ENCODE measurements at regions not wholly inside any gene's neighbourhood (a gene's known extent, or its start where the extent isn't known, plus 50 kb on each side); places are given as distances from the start of the nearest gene placed in this dataset.
"Not testable (repeated sequence)": the region's sequence is repeated elsewhere in the genome, so short reads cannot be mapped to it uniquely, and the experiment has no call there.

DNA sequence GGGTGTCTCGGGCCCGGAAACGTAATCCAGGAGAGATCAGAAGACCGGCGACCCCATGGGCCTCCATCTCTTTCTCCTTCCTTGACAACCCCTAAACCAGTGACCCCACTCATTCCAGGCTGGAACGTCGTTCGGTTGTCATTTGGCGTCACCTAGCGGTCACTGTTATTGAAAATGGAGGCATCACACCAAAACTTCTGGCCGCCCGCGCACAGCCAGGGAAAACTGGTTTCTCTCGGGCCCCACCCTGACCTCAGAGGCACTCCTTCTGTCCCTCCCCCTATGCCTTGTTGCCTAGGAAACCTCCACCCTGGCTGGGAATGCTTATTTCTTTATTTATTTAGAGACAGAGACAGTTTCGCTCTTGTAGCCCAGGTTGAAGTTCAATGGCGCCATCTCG, 2327.3 kb upstream of the TPTE start:
- not testable (repeated sequence) for DNase-seq

DNA sequence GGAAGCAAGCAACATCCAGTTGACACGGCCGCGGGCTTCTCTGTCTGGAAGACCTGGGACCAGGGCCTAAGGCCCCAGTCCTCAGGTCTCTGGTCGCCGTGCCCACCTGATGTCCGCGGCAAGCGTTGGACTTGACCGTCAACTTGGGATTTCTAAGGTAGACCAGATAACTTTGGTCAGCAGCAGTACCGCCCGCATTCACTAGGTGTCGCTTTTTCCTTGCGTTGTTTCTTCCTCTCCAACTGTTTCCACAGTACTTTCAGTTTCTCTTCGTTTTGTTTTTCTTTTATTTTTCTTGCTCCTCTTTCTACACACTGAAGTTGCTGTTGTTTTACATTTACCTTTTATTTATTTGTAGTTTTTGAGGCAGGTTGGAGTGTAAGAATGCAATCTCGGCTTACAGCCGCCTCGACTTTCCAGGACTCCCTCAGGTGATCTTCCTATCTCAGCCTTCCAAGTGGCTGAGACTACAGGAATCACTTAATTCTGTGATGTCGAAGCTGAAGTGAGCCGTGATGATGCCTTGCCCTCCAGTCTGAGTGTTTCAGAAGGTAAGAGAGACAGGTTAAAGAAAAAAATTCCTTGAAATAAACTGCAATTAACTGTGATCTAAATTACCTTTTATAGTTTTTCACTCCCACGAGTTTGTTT, 2323.9 kb upstream of the TPTE start:
- not testable (repeated sequence) for DNase-seq

DNA sequence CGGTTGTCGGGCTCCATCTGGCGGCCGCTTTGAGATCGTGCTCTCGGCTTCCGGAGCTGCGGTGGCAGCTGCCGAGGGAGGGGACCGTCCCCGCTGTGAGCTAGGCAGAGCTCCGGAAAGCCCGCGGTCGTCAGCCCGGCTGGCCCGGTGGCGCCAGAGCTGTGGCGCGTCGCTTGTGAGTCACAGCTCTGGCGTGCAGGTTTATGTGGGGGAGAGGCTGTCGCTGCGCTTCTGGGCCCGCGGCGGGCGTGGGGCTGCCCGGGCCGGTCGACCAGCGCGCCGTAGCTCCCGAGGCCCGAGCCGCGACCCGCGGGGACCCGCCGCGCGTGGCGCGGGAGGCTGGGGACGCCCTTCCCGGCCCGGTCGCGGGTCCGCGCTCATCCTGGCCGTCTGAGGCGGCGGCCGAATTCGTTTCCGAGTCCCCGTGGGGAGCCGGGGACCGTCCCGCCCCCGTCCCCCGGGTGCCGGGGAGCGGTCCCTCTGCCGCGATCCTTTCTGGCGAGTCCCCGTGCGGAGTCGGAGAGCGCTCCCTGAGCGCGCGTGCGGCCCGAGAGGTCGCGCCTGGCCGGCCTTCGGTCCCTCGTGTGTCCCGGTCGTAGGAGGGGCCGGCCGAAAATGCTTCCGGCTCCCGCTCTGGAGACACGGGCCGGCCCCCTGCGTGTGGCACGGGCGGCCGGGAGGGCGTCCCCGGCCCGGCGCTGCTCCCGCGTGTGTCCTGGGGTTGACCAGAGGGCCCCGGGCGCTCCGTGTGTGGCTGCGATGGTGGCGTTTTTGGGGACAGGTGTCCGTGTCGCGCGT, 2316.1 kb upstream of the TPTE start:
- DNase-seq: not testable (repeated sequence)

DNA sequence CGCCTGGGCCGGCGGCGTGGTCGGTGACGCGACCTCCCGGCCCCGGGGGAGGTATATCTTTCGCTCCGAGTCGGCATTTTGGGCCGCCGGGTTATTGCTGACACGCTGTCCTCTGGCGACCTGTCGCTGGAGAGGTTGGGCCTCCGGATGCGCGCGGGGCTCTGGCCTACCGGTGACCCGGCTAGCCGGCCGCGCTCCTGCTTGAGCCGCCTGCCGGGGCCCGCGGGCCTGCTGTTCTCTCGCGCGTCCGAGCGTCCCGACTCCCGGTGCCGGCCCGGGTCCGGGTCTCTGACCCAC, 2315.5 kb upstream of the TPTE start:
- DNase-seq: not testable (repeated sequence)

DNA sequence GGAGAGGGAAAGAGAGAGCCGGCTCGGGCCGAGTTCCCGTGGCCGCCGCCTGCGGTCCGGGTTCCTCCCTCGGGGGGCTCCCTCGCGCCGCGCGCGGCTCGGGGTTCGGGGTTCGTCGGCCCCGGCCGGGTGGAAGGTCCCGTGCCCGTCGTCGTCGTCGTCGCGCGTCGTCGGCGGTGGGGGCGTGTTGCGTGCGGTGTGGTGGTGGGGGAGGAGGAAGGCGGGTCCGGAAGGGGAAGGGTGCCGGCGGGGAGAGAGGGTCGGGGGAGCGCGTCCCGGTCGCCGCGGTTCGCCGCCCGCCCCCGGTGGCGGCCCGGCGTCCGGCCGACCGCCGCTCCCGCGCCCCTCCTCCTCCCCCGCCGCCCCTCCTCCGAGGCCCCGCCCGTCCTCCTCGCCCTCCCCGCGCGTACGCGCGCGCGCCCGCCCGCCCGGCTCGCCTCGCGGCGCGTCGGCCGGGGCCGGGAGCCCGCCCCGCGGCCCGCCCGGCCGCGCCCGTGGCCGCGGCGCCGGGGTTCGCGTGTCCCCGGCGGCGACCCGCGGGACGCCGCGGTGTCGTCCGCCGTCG, 2308.3 kb upstream of the TPTE start:
- peak; percentile 54 for DNase-seq

DNA sequence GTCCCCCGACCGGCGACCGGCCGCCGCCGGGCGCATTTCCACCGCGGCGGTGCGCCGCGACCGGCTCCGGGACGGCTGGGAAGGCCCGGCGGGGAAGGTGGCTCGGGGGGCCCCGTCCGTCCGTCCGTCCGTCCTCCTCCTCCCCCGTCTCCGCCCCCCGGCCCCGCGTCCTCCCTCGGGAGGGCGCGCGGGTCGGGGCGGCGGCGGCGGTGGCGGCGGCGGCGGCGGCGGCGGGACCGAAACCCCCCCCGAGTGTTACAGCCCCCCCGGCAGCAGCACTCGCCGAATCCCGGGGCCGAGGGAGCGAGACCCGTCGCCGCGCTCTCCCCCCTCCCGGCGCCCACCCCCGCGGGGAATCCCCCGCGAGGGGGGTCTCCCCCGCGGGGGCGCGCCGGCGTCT, 2306.8 kb upstream of the TPTE start:
- DNase-seq: peak; percentile 0

DNA sequence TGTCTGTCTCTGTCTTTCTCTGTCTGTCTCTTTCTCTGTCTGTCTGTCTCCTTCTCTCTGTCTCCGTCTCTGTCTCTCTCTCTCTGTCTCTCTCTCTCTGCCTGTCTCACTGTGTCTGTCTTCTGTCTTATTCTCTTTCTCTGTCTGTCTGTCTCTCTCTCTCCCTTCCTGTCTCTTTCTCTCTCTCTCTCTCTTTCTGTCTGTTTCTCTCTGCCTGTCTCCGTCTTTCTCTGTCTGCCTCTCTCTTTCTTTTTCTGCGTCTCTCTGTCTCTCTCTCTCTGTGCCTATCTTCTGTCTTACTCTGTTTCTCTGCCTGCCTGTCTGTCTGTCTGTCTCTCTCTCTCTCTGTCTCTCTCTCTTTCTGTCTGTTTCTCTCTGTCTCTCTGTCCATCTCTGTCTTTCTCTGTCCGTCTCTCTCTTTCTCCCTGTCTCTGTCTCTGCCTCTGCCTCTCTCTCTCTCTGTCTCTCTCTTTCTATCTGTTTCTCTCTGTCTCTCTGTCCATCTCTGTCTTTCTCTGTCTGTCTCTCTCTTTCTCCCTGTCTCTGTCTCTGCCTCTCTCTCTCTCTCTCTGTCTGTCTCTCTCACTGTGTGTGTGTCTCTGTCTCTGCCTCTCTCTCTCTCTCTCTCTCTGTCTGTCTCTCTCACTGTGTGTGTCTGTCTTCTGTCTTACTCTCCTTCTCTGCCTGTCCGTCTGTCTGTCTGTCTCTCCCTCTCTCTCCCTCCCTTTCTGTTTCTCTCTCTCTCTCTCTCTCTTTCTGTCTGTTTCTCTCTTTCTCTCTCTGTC, 2291.8 kb upstream of the TPTE start:
- not testable (repeated sequence) for DNase-seq

DNA sequence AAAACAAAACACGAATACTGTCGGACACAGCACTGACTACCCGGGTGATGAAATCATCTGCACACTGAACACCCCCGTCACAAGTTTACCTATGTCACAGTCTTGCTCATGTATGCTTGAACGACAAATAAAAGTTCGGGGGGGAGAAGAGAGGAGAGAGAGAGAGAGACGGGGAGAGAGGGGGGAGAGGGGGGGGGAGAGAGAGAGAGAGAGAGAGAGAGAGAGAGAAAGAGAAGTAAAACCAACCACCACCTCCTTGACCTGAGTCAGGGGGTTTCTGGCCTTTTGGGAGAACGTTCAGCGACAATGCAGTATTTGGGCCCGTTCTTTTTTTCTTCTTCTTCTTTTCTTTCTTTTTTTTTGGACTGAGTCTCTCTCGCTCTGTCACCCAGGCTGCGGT, 2290.1 kb upstream of the TPTE start:
- not testable (repeated sequence) for DNase-seq

DNA sequence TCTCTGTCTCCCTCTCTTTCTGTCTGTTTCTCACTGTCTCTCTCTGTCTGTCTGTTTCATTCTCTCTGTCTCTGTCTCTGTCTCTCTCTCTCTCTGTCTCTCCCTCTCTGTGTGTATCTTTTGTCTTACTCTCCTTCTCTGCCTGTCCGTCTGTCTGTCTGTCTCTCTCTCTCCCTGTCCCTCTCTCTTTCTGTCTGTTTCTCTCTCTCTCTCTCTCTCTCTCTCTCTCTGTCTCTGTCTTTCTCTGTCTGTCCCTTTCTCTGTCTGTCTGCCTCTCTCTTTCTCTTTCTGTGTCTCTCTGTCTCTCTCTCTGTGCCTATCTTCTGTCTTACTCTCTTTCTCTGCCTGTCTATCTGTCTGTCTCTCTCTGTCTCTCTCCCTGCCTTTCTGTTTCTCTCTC, 2288.4 kb upstream of the TPTE start:
- peak; percentile 17 for DNase-seq

DNA sequence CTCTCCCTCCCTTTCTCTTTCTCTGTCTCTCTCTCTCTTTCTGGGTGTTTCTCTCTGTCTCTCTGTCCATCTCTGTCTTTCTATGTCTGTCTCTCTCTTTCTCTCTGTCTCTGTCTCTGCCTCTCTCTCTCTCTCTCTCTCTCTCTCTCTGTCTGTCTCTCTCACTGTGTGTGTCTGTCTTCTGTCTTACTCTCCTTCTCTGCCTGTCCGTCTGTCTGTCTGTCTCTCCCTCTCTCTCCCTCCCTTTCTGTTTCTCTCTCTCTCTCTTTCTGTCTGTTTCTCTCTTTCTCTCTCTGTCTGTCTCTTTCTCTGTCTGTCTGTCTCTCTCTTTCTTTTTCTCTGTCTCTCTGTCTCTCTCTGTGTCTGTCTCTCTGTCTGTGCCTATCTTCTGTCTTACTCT, 2287.3 kb upstream of the TPTE start:
- DNase-seq: peak; percentile 57

DNA sequence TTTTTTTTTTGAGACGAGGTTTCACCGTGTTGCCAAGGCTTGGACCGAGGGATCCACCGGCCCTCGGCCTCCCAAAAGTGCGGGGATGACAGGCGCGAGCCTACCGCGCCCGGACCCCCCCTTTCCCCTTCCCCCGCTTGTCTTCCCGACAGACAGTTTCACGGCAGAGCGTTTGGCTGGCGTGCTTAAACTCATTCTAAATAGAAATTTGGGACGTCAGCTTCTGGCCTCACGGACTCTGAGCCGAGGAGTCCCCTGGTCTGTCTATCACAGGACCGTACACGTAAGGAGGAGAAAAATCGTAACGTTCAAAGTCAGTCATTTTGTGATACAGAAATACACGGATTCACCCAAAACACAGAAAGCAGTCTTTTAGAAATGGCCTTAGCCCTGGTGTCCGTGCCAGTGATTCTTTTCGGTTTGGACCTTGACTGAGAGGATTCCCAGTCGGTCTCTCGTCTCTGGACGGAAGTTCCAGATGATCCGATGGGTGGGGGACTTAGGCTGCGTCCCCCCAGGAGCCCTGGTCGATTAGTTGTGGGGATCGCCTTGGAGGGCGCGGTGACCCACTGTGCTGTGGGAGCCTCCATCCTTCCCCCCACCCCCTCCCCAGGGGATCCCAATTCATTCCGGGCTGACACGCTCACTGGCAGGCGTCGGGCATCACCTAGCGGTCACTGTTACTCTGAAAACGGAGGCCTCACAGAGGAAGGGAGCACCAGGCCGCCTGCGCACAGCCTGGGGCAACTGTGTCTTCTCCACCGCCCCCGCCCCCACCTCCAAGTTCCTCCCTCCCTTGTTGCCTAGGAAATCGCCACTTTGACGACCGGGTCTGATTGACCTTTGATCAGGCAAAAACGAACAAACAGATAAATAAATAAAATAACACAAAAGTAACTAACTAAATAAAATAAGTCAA, 2276.4 kb upstream of the TPTE start:
- not testable (repeated sequence) for DNase-seq

DNA sequence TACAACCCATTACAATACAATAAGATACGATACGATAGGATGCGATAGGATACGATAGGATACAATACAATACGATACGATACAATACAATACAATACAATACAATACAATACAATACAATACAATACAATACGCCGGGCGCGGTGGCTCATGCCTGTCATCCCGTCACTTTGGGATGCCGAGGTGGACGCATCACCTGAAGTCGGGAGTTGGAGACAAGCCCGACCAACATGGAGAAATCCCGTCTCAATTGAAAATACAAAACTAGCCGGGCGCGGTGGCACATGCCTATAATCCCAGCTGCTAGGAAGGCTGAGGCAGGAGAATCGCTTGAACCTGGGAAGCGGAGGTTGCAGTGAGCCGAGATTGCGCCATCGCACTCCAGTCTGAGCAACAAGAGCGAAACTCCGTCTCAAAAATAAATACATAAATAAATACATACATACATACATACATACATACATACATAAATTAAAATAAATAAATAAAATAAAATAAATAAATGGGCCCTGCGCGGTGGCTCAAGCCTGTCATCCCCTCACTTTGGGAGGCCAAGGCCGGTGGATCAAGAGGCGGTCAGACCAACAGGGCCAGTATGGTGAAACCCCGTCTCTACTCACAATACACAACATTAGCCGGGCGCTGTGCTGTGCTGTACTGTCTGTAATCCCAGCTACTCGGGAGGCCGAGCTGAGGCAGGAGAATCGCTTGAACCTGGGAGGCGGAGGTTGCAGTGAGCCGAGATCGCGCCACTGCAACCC, 2275.6 kb upstream of the TPTE start:
- not testable (repeated sequence) for DNase-seq

DNA sequence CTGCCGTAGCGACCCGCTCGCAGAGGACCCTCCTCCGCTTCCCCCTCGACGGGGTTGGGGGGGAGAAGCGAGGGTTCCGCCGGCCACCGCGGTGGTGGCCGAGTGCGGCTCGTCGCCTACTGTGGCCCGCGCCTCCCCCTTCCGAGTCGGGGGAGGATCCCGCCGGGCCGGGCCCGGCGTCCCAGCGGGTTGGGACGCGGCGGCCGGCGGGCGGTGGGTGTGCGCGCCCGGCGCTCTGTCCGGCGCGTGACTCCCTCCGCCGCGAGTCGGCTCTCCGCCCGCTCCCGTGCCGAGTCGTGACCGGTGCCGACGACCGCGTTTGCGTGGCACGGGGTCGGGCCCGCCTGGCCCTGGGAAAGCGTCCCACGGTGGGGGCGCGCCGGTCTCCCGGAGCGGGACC, 2269.7 kb upstream of the TPTE start:
- not testable (repeated sequence) for DNase-seq

DNA sequence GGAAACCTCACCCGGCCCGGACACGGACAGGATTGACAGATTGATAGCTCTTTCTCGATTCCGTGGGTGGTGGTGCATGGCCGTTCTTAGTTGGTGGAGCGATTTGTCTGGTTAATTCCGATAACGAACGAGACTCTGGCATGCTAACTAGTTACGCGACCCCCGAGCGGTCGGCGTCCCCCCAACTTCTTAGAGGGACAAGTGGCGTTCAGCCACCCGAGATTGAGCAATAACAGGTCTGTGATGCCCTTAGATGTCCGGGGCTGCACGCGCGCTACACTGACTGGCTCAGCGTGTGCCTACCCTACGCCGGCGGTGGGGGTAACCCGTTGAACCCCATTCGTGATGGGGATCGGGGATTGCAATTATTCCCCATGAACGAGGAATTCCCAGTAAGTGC, 2266.3 kb upstream of the TPTE start:
- DNase-seq: peak; percentile 16

DNA sequence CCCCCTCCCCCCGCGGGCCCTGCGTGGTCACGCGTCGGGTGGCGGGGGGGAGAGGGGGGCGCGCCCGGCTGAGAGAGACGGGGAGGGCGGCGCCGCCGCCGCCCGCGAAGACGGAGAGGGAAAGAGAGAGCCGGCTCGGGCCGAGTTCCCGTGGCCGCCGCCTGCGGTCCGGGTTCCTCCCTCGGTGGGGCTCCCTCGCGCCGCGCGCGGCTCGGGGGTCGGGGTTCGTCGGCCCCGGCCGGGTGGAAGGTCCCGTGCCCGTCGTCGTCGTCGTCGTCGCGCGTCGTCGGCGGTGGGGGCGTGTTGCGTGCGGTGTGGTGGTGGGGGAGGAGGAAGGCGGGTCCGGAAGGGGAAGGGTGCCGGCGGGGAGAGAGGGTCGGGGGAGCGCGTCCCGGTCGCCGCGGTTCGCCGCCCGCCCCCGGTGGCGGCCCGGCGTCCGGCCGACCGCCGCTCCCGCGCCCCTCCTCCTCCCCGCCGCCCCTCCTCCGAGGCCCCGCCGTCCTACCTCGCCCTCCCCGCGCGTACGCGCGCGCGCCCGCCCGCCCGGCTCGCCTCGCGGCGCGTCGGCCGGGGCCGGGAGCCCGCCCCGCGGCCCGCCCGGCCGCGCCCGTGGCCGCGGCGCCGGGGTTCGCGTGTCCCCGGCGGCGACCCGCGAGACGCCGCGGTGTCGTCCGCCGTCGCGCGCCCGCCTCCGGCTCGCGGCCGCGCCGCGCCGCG, 2264.1 kb upstream of the TPTE start:
- DNase-seq: peak; percentile 17

DNA sequence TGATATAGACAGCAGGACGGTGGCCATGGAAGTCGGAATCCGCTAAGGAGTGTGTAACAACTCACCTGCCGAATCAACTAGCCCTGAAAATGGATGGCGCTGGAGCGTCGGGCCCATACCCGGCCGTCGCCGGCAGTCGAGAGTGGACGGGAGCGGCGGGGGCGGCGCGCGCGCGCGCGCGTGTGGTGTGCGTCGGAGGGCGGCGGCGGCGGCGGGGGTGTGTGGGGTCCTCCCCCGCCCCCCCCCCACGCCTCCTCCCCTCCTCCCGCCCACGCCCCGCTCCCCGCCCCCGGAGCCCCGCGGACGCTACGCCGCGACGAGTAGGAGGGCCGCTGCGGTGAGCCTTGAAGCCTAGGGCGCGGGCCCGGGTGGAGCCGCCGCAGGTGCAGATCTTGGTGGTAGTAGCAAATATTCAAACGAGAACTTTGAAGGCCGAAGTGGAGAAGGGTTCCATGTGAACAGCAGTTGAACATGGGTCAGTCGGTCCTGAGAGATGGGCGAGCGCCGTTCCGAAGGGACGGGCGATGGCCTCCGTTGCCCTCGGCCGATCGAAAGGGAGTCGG, 2261.2 kb upstream of the TPTE start:
- not testable (repeated sequence) for DNase-seq

All from central memory CD4-positive, alpha-beta T cell (primary cell).